Skeletal muscle tissue (tissue), 3 donors: ENCODE measurements at regions not wholly inside any gene's neighbourhood (a gene's known extent, or its start where the extent isn't known, plus 50 kb on each side); places are given as distances from the start of the nearest gene placed in this dataset.

ENCODE experiments used
- H3K27ac ChIP-seq: one replicate; pipeline ENCODE4 v1.7.0; 2013; ENCODE audit warnings: mild to moderate bottlenecking, low read depth, low read length, inconsistent platforms
- H3K27me3 ChIP-seq, 3 donors: one replicate each; pipeline ENCODE4 v1.7.0; 2013; ENCODE audit warnings: low read length in 3 of 3; ENCODE audit not compliant: control insufficient read depth in 3 of 3, insufficient read depth in 3 of 3
- H3K36me3 ChIP-seq, 3 donors: one replicate each; pipeline ENCODE4 v1.7.0; 2013; ENCODE audit warnings: low read length in 3 of 3; ENCODE audit not compliant: control insufficient read depth in 3 of 3, insufficient read depth in 3 of 3
- H3K4me1 ChIP-seq, 3 donors: one replicate each; pipeline ENCODE4 v1.7.0; 2013; ENCODE audit warnings: low read length in 3 of 3, mild to moderate bottlenecking in 3 of 3; ENCODE audit not compliant: control insufficient read depth in 3 of 3, insufficient read depth in 3 of 3
- H3K4me3 ChIP-seq, 3 donors: one replicate each; pipeline ENCODE4 v1.7.0; 2013; ENCODE audit warnings: low read length in 3 of 3
- H3K9ac ChIP-seq, 3 donors: one replicate each; pipeline ENCODE4 v1.7.0; 2013; ENCODE audit warnings: low read length in 3 of 3, mild to moderate bottlenecking in 3 of 3, moderate library complexity in 2 of 3, low read depth in 1 of 3
- H3K9me3 ChIP-seq, 3 donors: one replicate each; pipeline ENCODE4 v1.7.0; 2013; ENCODE audit warnings: low read length in 3 of 3; ENCODE audit not compliant: control insufficient read depth in 3 of 3
- donor health status: Osteomylitis.

- Histone ChIP-seq H3K27me3 (no peaks in the 10 kb centered on the region), H3K9ac (no peak overlapping the region), H3K4me3 (no peak overlapping the region), H3K36me3 (no peaks in the 10 kb centered on the region), H3K9me3 (no peaks in the 10 kb centered on the region), H3K4me1 (no peaks in the 10 kb centered on the region), H3K27ac (no peak overlapping the region)
Observed at GRCh38 chr5:41637424-41637823, 127.0 kb upstream of the PLCXD3 start.

GRCh38 chr5:41636605-41637004 is 126.2 kb upstream of the PLCXD3 start:
- no peak overlapping the region for H3K4me3 ChIP-seq
- no peak overlapping the region for H3K9ac ChIP-seq
- H3K9me3 ChIP-seq: no peaks in the 10 kb centered on the region
- H3K27ac ChIP-seq: no peak overlapping the region
- H3K4me1 ChIP-seq: no peaks in the 10 kb centered on the region
- no peaks in the 10 kb centered on the region for H3K27me3 ChIP-seq
- H3K36me3 ChIP-seq: no peaks in the 10 kb centered on the region

DNA sequence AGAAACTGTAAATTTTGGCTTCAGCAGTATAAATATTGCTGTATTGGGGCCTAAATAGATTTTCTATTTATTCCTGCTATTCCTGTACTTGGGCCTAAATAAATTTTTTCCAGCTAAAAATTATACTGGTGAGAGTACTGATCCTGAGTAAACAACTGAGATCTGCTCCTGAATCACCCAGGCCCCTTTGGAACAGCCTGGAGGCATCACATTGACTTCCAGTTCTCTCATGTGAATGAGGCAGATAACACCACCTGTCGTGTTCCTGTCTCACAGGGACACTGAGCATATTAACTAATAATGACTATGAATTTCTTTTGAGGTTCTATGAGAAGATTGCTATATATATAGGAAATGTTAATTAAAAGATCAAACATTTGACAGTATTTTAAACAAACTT is 119.5 kb upstream of the PLCXD3 start:
- H3K9me3 ChIP-seq: no peaks in the 10 kb centered on the region
- no peak overlapping the region for H3K4me3 ChIP-seq
- no peaks in the 10 kb centered on the region for H3K36me3 ChIP-seq
- no peaks in the 10 kb centered on the region for H3K27me3 ChIP-seq
- H3K9ac ChIP-seq: no peak overlapping the region
- H3K27ac ChIP-seq: no peak overlapping the region
- no peaks in the 10 kb centered on the region for H3K4me1 ChIP-seq

DNA sequence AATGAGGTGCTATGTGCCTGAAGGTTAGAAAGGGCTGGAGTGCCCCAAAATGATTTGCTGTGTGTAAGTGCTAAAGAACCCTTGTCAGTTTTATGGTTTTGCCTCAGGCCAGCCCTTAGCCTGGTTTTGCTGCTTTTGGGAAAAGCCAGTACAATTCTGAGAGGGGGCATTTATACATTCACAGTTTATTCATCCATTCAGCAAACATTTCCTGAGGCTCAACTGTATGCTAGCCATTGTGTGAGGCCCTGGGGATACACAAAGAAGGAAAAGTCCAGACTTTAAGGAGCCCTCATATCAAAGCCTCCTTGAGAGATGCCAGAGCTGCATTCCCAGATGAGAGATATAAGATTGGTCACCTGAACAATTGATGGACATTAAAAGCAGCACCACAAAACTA is 115.2 kb upstream of the PLCXD3 start:
- H3K27ac ChIP-seq: no peak overlapping the region
- no peak overlapping the region for H3K4me3 ChIP-seq
- no peaks in the 10 kb centered on the region for H3K27me3 ChIP-seq
- H3K4me1 ChIP-seq: no peaks in the 10 kb centered on the region
- no peak overlapping the region for H3K9ac ChIP-seq
- H3K36me3 ChIP-seq: no peaks in the 10 kb centered on the region
- no peaks in the 10 kb centered on the region for H3K9me3 ChIP-seq

DNA sequence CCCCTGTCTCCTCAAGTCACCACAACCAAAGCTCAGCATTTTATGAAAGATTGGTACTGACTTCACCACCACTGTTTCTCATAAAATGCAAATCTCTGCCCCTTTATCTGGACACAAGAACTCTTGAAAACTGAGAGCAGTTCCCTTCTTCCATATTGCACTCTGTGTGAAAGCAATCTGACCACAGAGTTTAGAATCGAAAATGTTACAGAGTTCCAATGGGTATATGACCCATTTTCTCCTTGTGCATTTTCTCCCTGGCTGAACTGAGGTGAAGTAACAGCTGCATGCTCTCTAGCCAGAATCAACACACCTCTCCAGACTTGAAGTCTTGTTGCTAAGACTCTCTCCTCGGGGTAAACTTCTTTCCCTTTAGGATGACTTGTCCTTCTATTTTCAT is 111.0 kb upstream of the PLCXD3 start:
- H3K27me3 ChIP-seq: no peaks in the 10 kb centered on the region
- H3K4me1 ChIP-seq: no peaks in the 10 kb centered on the region
- no peak overlapping the region for H3K4me3 ChIP-seq
- no peaks in the 10 kb centered on the region for H3K36me3 ChIP-seq
- H3K9me3 ChIP-seq: no peaks in the 10 kb centered on the region
- no peak overlapping the region for H3K9ac ChIP-seq
- no peak overlapping the region for H3K27ac ChIP-seq

GRCh38 chr5:41617843-41618515 is 107.6 kb upstream of the PLCXD3 start:
- Histone ChIP-seq H3K4me1 (no peaks in the 10 kb centered on the region), H3K27me3 (no peaks in the 10 kb centered on the region), H3K9me3 (no peaks in the 10 kb centered on the region), H3K36me3 (no peaks in the 10 kb centered on the region), H3K27ac (no peak overlapping the region), H3K9ac (no peak overlapping the region), H3K4me3 (no peak overlapping the region)

DNA sequence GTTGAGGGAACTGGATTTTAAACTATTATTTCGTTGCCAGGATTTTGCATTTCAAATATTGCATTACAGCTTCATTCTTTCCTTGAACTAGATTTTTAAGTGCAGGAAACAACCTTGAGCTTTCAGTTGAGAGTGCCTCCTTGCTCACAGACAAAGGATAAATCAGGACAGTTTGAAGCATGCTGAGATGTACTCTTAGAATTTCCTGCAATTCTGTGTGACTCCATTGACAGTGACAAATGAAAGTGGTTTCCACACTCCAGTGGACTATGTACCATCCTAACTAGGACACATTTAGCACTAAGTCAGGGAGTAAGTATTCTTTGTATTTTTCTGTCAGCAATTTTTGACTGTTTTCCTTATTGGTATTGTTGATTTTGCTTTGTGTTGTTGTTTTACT is 100.0 kb upstream of the PLCXD3 start:
- Histone ChIP-seq H3K9me3 (no peaks in the 10 kb centered on the region), H3K36me3 (no peaks in the 10 kb centered on the region), H3K4me3 (no peak overlapping the region), H3K27ac (no peak overlapping the region), H3K27me3 (no peaks in the 10 kb centered on the region), H3K4me1 (no peaks in the 10 kb centered on the region), H3K9ac (no peak overlapping the region)

- H3K36me3 ChIP-seq: no peaks in the 10 kb centered on the region
- no peaks in the 10 kb centered on the region for H3K27me3 ChIP-seq
- H3K27ac ChIP-seq: no peak overlapping the region
- no peaks in the 10 kb centered on the region for H3K4me1 ChIP-seq
- H3K9me3 ChIP-seq: peaks cover 0 to 2% (median 0%) of the 10 kb centered on the region in 3 donors
- H3K4me3 ChIP-seq: no peak overlapping the region
- H3K9ac ChIP-seq: no peak overlapping the region
Observed at GRCh38 chr5:41600731-41601130, 90.3 kb upstream of the PLCXD3 start.

- Histone ChIP-seq H3K36me3 (no peaks in the 10 kb centered on the region), H3K4me3 (no peak overlapping the region), H3K9me3 (peaks cover 0 to 2% (median 0%) of the 10 kb centered on the region in 3 donors), H3K27me3 (no peaks in the 10 kb centered on the region), H3K4me1 (no peaks in the 10 kb centered on the region), H3K9ac (no peak overlapping the region), H3K27ac (no peak overlapping the region)
Observed at GRCh38 chr5:41598011-41598410, 87.6 kb upstream of the PLCXD3 start.

- Histone ChIP-seq H3K9ac (no peak overlapping the region), H3K36me3 (no peaks in the 10 kb centered on the region), H3K27ac (no peak overlapping the region), H3K4me1 (no peaks in the 10 kb centered on the region), H3K27me3 (no peaks in the 10 kb centered on the region), H3K9me3 (no peaks in the 10 kb centered on the region), H3K4me3 (no peak overlapping the region)
Observed at GRCh38 chr5:41587668-41588067, 77.3 kb upstream of the PLCXD3 start.
